B cell (primary cell): ENCODE measurements at regions not wholly inside any gene's neighbourhood (a gene's known extent, or its start where the extent isn't known, plus 50 kb on each side); places are given as distances from the start of the nearest gene placed in this dataset.

ENCODE experiments used
- EZH2 ChIP-seq: IDR thresholded peaks from 2 replicates; pipeline ENCODE4 v1.6.1; 2012; ENCODE audit warnings: borderline replicate concordance, low read depth, mild to moderate bottlenecking, moderate library complexity, low read length; ENCODE audit not compliant: insufficient read depth, poor library complexity, severe bottlenecking
- TF ChIP-seq, protein P1 (sequence below): fragments of 200-600 bp; IDR thresholded peaks from one replicate; pipeline ENCODE4 v1.8.0; 2022; ENCODE audit warnings: antibody characterized with exemption, mild to moderate bottlenecking

DNA sequence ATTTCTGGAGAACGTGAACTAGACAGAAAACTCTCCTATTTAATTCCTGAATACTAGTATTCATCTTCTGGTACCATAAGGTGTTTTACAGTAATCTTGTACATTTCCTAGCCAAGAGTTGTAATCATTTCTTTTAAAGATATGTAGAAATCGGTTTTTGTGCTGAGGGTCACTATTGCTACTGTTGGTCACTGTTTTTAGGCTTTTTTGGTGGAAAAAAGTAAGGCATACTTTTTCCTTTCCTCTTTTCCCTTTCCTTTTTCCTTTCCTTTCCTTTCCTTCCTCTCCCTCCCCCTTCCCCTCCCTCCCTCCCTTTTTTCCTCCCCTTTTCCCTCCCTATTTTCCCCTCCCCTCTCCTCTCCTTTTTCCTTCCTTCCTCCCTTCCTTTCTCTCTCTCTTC is 706.4 kb upstream of the GOT2 start:
- TF ChIP-seq, protein P1, sequence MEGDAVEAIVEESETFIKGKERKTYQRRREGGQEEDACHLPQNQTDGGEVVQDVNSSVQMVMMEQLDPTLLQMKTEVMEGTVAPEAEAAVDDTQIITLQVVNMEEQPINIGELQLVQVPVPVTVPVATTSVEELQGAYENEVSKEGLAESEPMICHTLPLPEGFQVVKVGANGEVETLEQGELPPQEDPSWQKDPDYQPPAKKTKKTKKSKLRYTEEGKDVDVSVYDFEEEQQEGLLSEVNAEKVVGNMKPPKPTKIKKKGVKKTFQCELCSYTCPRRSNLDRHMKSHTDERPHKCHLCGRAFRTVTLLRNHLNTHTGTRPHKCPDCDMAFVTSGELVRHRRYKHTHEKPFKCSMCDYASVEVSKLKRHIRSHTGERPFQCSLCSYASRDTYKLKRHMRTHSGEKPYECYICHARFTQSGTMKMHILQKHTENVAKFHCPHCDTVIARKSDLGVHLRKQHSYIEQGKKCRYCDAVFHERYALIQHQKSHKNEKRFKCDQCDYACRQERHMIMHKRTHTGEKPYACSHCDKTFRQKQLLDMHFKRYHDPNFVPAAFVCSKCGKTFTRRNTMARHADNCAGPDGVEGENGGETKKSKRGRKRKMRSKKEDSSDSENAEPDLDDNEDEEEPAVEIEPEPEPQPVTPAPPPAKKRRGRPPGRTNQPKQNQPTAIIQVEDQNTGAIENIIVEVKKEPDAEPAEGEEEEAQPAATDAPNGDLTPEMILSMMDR: no peak
- no peak for TF ChIP-seq EZH2
